ENCODE measurements at regions not wholly inside any gene's neighbourhood (a gene's known extent, or its start where the extent isn't known, plus 50 kb on each side); places are given as distances from the start of the nearest gene placed in this dataset.

DNA sequence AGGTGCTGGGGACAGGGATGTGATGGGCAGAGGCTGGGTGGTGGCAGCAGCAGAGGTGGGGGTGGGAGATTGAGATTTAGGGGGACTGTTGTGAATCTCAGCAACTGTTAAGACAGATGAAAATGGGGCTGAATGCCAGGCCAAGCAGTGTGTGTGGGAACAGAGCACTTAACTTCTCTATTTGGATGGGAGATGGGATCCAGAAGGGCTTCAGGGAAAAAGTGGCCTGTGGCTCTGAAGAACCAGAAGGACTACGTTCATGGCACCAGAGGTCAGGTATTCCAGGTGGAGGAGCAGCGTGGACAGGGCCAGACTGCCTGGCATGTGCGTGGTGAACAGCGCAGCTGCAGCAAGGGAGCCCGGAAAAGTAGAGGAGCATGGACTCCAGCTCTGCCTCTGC is 82.6 kb upstream of the SYT13 start (continued):
- TF ChIP-seq POLR2AphosphoS5 (IDR thresholded peaks at IDR 0.05; ENCODE audit: low read depth) (no peak), NANOG (IDR thresholded peaks at IDR 0.05; ENCODE audit: borderline replicate concordance) (no peak), JUNB (IDR thresholded peaks at IDR 0.05; ENCODE audit: unreplicated experiment) (no peak), ZNF114 (CRISPR knock-in tag; IDR thresholded peaks at IDR 0.05) (no peak), EZH2phosphoT487 (IDR thresholded peaks at IDR 0.05; ENCODE audit: unreplicated experiment) (no peak), STAT1 (IDR thresholded peaks at IDR 0.05; ENCODE audit: unreplicated experiment) (no peak)
- TF ChIP-seq, protein P1, sequence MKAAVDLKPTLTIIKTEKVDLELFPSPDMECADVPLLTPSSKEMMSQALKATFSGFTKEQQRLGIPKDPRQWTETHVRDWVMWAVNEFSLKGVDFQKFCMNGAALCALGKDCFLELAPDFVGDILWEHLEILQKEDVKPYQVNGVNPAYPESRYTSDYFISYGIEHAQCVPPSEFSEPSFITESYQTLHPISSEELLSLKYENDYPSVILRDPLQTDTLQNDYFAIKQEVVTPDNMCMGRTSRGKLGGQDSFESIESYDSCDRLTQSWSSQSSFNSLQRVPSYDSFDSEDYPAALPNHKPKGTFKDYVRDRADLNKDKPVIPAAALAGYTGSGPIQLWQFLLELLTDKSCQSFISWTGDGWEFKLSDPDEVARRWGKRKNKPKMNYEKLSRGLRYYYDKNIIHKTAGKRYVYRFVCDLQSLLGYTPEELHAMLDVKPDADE (IDR thresholded peaks at IDR 0.05) = no peak

DNA sequence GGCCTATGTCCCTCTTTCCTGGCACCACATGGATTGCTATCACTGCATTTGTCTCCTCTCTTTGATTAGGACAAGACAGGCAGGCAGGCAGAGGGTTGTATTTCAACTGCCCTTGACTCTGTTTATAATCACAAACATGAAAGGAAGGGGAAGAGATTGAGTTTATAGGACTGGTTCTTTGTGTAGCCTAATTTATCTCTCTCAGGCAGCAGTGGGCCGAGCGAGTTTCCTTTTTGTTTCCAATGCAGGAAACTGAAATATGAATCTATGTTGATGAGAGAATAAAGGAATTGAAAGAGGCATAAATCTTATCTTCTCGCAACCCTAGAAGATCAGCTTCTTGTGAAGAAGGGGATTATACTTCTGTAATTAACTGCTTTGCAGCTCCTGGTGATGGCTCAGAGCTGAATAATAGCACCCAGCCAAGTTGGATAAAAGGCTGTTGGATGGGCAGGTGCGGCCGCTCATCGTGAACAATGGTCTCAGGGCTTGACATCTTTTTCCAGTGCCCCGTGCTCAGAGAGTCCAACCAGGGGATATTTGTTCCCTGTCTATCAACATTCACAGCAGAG is 80.6 kb upstream of the SYT13 start:
- Mint-ChIP-seq H3K27ac (no peak overlapping the region), H3K36me3 (ENCODE audit: low read depth) (no peaks in the 10 kb centered on the region), H3K9me3 (no peaks in the 10 kb centered on the region), H3K4me1 (peaks cover 4% of the 10 kb centered on the region), H3K27me3 (ENCODE audit: insufficient read depth, low read depth, poor library complexity) (peaks cover 4% of the 10 kb centered on the region), H3K4me3 (no peak overlapping the region)
- Histone ChIP-seq H3K27ac (ENCODE audit: low read depth) (no peak overlapping the region), H3K36me3 (ENCODE audit: insufficient read depth) (no peaks in the 10 kb centered on the region), H3K9me2 (ENCODE audit: insufficient read depth) (no peaks in the 10 kb centered on the region), H4K20me1 (replicated peaks; ENCODE audit: insufficient read depth) (no peaks in the 10 kb centered on the region), H2AFZ (no peak overlapping the region), H3K79me2 (replicated peaks; ENCODE audit: insufficient read depth) (no peaks in the 10 kb centered on the region), H3K4me1 (ENCODE audit: insufficient read depth) (peaks cover 1% of the 10 kb centered on the region; the same call in 1 of the 2 replicates), H3K27me3 (ENCODE audit: insufficient read depth) (no peaks in the 10 kb centered on the region), H3F3A (replicated peaks; ENCODE audit: low read depth) (no peaks in the 10 kb centered on the region), H3K4me3 (no peak overlapping the region), H3K4me2 (no peak overlapping the region)
- ATAC-seq (no peak), DNase-seq (ENCODE audit: low spot score) (no peak)
- no peak for TF ChIP-seq POLR2AphosphoS5 (IDR thresholded peaks at IDR 0.05; ENCODE audit: low read depth)
- no peak for TF ChIP-seq STAT1 (IDR thresholded peaks at IDR 0.05; ENCODE audit: unreplicated experiment)
- TF ChIP-seq, protein P1 (IDR thresholded peaks at IDR 0.05) = no peak
- no peak for TF ChIP-seq CREB1 (CRISPR knock-in tag; IDR thresholded peaks at IDR 0.05; ENCODE audit: low read depth)
- TF ChIP-seq EZH2 (IDR thresholded peaks at IDR 0.05; ENCODE audit: low read depth, unreplicated experiment) = no peak
- no peak for TF ChIP-seq JUNB (IDR thresholded peaks at IDR 0.05; ENCODE audit: unreplicated experiment)

DNA sequence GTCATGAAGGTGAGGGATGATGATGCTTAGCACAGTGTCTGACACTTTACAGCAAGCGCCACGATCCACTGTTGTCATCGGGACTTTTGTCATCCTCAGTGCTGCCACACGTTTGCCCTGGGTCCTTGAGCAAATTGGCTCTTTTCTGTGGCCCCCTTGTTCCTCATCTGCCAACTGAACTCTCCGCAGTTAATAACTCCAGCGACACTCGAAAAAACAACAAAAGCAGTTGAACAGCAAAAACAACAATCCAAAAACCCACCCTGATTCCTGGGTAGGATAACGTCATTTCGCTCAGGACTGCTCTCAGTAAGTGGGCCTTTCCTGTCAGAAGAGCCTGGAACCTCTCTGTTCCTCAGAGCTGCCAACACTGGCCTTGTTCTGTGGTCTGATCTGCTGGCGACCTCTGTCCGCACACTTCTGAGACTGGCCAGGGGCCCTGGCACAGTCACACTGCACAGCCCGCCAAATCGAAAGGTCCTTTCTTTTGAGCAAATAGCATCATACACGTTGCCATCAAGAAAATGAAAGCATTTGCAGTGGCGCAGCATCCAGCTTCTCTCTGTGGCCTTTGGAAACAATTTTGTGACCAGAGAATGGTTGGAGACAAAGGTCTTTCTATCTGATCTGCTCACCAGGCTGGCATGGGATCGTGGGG is 79.9 kb upstream of the SYT13 start:
- H3K9me3 Mint-ChIP-seq = no peaks in the 10 kb centered on the region
- Histone ChIP-seq H3K4me3 (no peak overlapping the region), H3F3A (replicated peaks; ENCODE audit: low read depth) (no peaks in the 10 kb centered on the region), H3K36me3 (ENCODE audit: insufficient read depth) (no peaks in the 10 kb centered on the region), H3K79me2 (replicated peaks; ENCODE audit: insufficient read depth) (no peaks in the 10 kb centered on the region), H3K4me1 (ENCODE audit: insufficient read depth) (no peaks in the 10 kb centered on the region), H3K27me3 (ENCODE audit: insufficient read depth) (no peaks in the 10 kb centered on the region), H4K20me1 (replicated peaks; ENCODE audit: insufficient read depth) (no peaks in the 10 kb centered on the region), H2AFZ (no peak overlapping the region), H3K4me2 (no peak overlapping the region), H3K9me2 (ENCODE audit: insufficient read depth) (no peaks in the 10 kb centered on the region), H3K27ac (ENCODE audit: low read depth) (no peak overlapping the region)
- H3K27ac Mint-ChIP-seq = no peak overlapping the region
- H3K4me1 Mint-ChIP-seq = peaks cover 2% of the 10 kb centered on the region
- H3K36me3 Mint-ChIP-seq (ENCODE audit: low read depth) = no peaks in the 10 kb centered on the region
- DNase-seq (ENCODE audit: low spot score) (no peak), ATAC-seq (no peak)
- no peak overlapping the region for H3K4me3 Mint-ChIP-seq
- peaks cover 4% of the 10 kb centered on the region for H3K27me3 Mint-ChIP-seq (ENCODE audit: insufficient read depth, low read depth, poor library complexity)
- TF ChIP-seq EZH2 (IDR thresholded peaks at IDR 0.05; ENCODE audit: low read depth, unreplicated experiment) (no peak), CREB1 (CRISPR knock-in tag; IDR thresholded peaks at IDR 0.05; ENCODE audit: low read depth) (no peak), STAT1 (IDR thresholded peaks at IDR 0.05; ENCODE audit: unreplicated experiment) (no peak), POLR2AphosphoS5 (IDR thresholded peaks at IDR 0.05; ENCODE audit: low read depth) (no peak), NANOG (IDR thresholded peaks at IDR 0.05; ENCODE audit: borderline replicate concordance) (no peak), ZNF331 (CRISPR knock-in tag; IDR thresholded peaks at IDR 0.05; ENCODE audit: low read depth) (no peak)
- TF ChIP-seq, protein P2, sequence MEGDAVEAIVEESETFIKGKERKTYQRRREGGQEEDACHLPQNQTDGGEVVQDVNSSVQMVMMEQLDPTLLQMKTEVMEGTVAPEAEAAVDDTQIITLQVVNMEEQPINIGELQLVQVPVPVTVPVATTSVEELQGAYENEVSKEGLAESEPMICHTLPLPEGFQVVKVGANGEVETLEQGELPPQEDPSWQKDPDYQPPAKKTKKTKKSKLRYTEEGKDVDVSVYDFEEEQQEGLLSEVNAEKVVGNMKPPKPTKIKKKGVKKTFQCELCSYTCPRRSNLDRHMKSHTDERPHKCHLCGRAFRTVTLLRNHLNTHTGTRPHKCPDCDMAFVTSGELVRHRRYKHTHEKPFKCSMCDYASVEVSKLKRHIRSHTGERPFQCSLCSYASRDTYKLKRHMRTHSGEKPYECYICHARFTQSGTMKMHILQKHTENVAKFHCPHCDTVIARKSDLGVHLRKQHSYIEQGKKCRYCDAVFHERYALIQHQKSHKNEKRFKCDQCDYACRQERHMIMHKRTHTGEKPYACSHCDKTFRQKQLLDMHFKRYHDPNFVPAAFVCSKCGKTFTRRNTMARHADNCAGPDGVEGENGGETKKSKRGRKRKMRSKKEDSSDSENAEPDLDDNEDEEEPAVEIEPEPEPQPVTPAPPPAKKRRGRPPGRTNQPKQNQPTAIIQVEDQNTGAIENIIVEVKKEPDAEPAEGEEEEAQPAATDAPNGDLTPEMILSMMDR (conservative IDR thresholded peaks at IDR 0.05; ENCODE audit: low read depth in 2 of 2) = no peak
- TF ChIP-seq, protein P3, sequence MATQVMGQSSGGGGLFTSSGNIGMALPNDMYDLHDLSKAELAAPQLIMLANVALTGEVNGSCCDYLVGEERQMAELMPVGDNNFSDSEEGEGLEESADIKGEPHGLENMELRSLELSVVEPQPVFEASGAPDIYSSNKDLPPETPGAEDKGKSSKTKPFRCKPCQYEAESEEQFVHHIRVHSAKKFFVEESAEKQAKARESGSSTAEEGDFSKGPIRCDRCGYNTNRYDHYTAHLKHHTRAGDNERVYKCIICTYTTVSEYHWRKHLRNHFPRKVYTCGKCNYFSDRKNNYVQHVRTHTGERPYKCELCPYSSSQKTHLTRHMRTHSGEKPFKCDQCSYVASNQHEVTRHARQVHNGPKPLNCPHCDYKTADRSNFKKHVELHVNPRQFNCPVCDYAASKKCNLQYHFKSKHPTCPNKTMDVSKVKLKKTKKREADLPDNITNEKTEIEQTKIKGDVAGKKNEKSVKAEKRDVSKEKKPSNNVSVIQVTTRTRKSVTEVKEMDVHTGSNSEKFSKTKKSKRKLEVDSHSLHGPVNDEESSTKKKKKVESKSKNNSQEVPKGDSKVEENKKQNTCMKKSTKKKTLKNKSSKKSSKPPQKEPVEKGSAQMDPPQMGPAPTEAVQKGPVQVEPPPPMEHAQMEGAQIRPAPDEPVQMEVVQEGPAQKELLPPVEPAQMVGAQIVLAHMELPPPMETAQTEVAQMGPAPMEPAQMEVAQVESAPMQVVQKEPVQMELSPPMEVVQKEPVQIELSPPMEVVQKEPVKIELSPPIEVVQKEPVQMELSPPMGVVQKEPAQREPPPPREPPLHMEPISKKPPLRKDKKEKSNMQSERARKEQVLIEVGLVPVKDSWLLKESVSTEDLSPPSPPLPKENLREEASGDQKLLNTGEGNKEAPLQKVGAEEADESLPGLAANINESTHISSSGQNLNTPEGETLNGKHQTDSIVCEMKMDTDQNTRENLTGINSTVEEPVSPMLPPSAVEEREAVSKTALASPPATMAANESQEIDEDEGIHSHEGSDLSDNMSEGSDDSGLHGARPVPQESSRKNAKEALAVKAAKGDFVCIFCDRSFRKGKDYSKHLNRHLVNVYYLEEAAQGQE (IDR thresholded peaks at IDR 0.05; ENCODE audit: unreplicated experiment) = no peak
- TF ChIP-seq, protein P1 (IDR thresholded peaks at IDR 0.05) = no peak

Data from GM23338 (cell line).